ENCODE measurements at regions not wholly inside any gene's neighbourhood (a gene's known extent, or its start where the extent isn't known, plus 50 kb on each side); places are given as distances from the start of the nearest gene placed in this dataset.

GRCh38 chr3:177760803-177761202, 563.5 kb upstream of the TBL1XR1 start:
- Histone ChIP-seq H3K4me3 (no peak overlapping the region), H3K9me3 (no peaks in the 10 kb centered on the region), H3K27me3 (no peaks in the 10 kb centered on the region), H3K27ac (no peak overlapping the region), H3K4me1 (peaks cover 0 to 3% (median 0%) of the 10 kb centered on the region in 3 donors), H3K36me3 (no peaks in the 10 kb centered on the region)
- intact Hi-C loops (cut with DNase I): no loop called here
- no peak for TF ChIP-seq CTCF (IDR thresholded peaks at IDR 0.05)
- DNase-seq: no peak
- WGBS, 2 donors: 73 to 79% methylated on average over 2 of the region's 2 CpGs
- FAIRE-seq: no peak
- ATAC-seq: no peak

GRCh38 chr3:177764377-177764912, 567.2 kb upstream of the TBL1XR1 start:
- intact Hi-C loops (cut with DNase I): no loop called here
- DNase-seq: no peak
- no peak for FAIRE-seq
- Histone ChIP-seq H3K4me3 (no peak overlapping the region), H3K36me3 (no peaks in the 10 kb centered on the region), H3K27ac (no peak overlapping the region), H3K27me3 (no peaks in the 10 kb centered on the region), H3K4me1 (no peaks in the 10 kb centered on the region), H3K9me3 (no peaks in the 10 kb centered on the region)
- WGBS, 2 donors: 39 to 59% methylated on average over 1 of the region's 1 CpG
- TF ChIP-seq CTCF (IDR thresholded peaks at IDR 0.05): no peak
- ATAC-seq: no peak

GRCh38 chr3:177764933-177765332, 567.7 kb upstream of the TBL1XR1 start:
- no peaks in the 10 kb centered on the region for H3K9me3 ChIP-seq

GRCh38 chr3:177770383-177771230, 573.3 kb upstream of the TBL1XR1 start:
- intact Hi-C loops (cut with DNase I): loop anchor here in 1 of 3 donors (10.0 kb wide), 1 partner anchor 256 kb away; no protein-coding TSS in a partner anchor
- no peak for DNase-seq
- FAIRE-seq: no peak
- no peak for TF ChIP-seq CTCF (IDR thresholded peaks at IDR 0.05)
- no peak for ATAC-seq
- Histone ChIP-seq H3K27ac (no peak overlapping the region), H3K36me3 (no peaks in the 10 kb centered on the region), H3K4me1 (no peaks in the 10 kb centered on the region), H3K9me3 (no peaks in the 10 kb centered on the region), H3K4me3 (no peak overlapping the region), H3K27me3 (no peaks in the 10 kb centered on the region)
- 66 to 67% methylated on average over 2 of the region's 2 CpGs for WGBS, 2 donors

More at GRCh38 chr3:177764933-177765332, 567.7 kb upstream of the TBL1XR1 start:
- TF ChIP-seq CTCF (IDR thresholded peaks at IDR 0.05): no peak
- no peak for ATAC-seq
- WGBS, 2 donors: 70 to 81% methylated on average over 3 of the region's 3 CpGs
- Histone ChIP-seq H3K27me3 (no peaks in the 10 kb centered on the region), H3K27ac (no peak overlapping the region), H3K4me3 (no peak overlapping the region), H3K4me1 (no peaks in the 10 kb centered on the region), H3K36me3 (no peaks in the 10 kb centered on the region)
- intact Hi-C loops (cut with DNase I): no loop called here
- DNase-seq: no peak
- FAIRE-seq: no peak

GRCh38 chr3:177771780-177772179, 574.5 kb upstream of the TBL1XR1 start:
- ATAC-seq: no peak
- Histone ChIP-seq H3K4me3 (no peak overlapping the region), H3K27me3 (no peaks in the 10 kb centered on the region), H3K4me1 (no peaks in the 10 kb centered on the region), H3K27ac (no peak overlapping the region), H3K9me3 (no peaks in the 10 kb centered on the region), H3K36me3 (no peaks in the 10 kb centered on the region)
- DNase-seq: no peak
- TF ChIP-seq CTCF (IDR thresholded peaks at IDR 0.05): no peak
- intact Hi-C loops (cut with DNase I): loop anchor here in 1 of 3 donors (10.0 kb wide), 1 partner anchor 257 kb away; no protein-coding TSS in a partner anchor
- WGBS, 2 donors: 95 to 96% methylated on average over 2 of the region's 2 CpGs
- no peak for FAIRE-seq

Measured in pancreas (tissue), 10 donors.